Astrocyte (in vitro differentiated cells and primary cell): ENCODE measurements at regions not wholly inside any gene's neighbourhood (a gene's known extent, or its start where the extent isn't known, plus 50 kb on each side); places are given as distances from the start of the nearest gene placed in this dataset.

ENCODE experiments used
- CTCF ChIP-seq: IDR thresholded peaks from 2 replicates; pipeline ENCODE4 v1.5.1; 2011; ENCODE audit warnings: low read depth, mild to moderate bottlenecking, inconsistent platforms, low read length, moderate library complexity; ENCODE audit not compliant: insufficient read depth
- EZH2 ChIP-seq: IDR thresholded peaks from 2 replicates; pipeline ENCODE4 v1.6.1; 2012; ENCODE audit warnings: mild to moderate bottlenecking, low read length, inconsistent platforms; ENCODE audit not compliant: insufficient read depth

- TF ChIP-seq CTCF: no peak
- TF ChIP-seq EZH2: no peak
Measured at GRCh38 chr16:7853197-7853596, 520.6 kb downstream of the RBFOX1 start.
